ENCODE measurements at regions not wholly inside any gene's neighbourhood (a gene's known extent, or its start where the extent isn't known, plus 50 kb on each side); places are given as distances from the start of the nearest gene placed in this dataset.

DNA sequence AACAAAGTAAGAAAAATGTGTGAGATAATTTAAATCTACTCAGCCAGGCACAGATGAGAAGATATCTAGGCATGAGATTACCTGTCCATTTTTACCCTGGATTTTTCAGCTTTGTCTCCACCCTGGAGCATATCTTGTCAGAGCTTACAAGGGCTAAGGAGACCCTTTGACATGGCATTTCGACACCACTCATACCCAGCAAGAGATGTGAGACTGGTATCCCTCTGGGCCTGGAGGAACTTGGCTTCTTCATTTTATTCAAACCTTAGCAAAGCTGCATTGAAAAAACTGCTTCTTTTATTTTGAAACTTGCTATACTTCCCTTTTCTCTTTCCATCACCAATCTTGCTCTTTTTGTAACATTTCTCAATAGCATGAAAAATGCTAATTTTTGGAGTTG lies 194.9 kb upstream of the HNMT start:
- Histone ChIP-seq H3K9me3 (no peaks in the 10 kb centered on the region), H3K36me3 (no peaks in the 10 kb centered on the region), H3K27ac (no peak overlapping the region), H3K4me3 (no peak overlapping the region), H3K4me1 (no peaks in the 10 kb centered on the region), H3K27me3 (ENCODE audit: low read depth) (no peaks in the 10 kb centered on the region)
- DNase-seq (no peak), ATAC-seq (no peak)
- TF ChIP-seq, protein P1, sequence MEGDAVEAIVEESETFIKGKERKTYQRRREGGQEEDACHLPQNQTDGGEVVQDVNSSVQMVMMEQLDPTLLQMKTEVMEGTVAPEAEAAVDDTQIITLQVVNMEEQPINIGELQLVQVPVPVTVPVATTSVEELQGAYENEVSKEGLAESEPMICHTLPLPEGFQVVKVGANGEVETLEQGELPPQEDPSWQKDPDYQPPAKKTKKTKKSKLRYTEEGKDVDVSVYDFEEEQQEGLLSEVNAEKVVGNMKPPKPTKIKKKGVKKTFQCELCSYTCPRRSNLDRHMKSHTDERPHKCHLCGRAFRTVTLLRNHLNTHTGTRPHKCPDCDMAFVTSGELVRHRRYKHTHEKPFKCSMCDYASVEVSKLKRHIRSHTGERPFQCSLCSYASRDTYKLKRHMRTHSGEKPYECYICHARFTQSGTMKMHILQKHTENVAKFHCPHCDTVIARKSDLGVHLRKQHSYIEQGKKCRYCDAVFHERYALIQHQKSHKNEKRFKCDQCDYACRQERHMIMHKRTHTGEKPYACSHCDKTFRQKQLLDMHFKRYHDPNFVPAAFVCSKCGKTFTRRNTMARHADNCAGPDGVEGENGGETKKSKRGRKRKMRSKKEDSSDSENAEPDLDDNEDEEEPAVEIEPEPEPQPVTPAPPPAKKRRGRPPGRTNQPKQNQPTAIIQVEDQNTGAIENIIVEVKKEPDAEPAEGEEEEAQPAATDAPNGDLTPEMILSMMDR (IDR thresholded peaks at IDR 0.05): no peak
- intact Hi-C loops (cut with DNase I): no loop called here

DNA sequence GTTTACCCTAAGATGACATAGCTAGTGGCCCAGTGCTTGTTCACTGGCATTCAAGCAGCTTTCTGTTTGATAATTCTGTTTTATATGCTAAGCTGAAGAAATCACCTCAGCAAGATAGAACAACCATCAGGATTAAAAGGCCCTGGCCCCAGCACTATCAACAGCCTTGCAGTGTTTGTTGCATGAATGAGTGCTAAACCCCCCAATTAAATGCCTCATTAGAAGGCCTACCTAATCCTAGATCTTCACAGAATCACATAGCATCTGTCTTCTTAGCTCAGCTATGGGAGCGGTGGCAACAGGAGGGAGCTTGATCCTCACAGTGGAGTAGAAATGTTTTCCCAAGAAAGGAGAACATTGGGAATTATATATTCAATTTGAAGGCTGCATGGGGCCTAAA lies 194.1 kb upstream of the HNMT start:
- Histone ChIP-seq H3K4me1 (no peaks in the 10 kb centered on the region), H3K36me3 (no peaks in the 10 kb centered on the region), H3K4me3 (no peak overlapping the region), H3K9me3 (no peaks in the 10 kb centered on the region), H3K27me3 (ENCODE audit: low read depth) (no peaks in the 10 kb centered on the region), H3K27ac (no peak overlapping the region)
- ATAC-seq (no peak), DNase-seq (no peak)
- intact Hi-C loops (cut with DNase I): no loop called here
- TF ChIP-seq, protein P1 (IDR thresholded peaks at IDR 0.05): no peak

DNA sequence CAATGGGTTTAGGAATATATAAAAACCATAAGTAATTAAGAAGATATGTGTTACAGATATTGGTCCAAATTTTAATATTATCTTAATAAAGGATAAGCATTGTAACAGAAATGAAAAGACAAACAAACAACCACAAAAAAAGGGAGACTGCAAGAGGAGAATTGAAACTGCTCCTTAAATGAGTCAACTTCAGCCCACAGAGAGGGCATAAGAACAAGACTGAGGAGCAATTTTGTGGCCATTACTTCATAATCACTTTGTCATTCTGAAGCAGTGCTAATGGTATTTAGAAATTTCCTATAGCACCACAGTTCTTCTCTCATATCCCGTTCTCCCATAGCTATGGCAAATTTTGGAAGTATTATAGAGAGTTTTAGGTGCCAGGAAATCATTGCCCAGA lies 193.2 kb upstream of the HNMT start:
- Histone ChIP-seq H3K27me3 (ENCODE audit: low read depth) (no peaks in the 10 kb centered on the region), H3K27ac (no peak overlapping the region), H3K36me3 (no peaks in the 10 kb centered on the region), H3K4me1 (no peaks in the 10 kb centered on the region), H3K4me3 (no peak overlapping the region), H3K9me3 (no peaks in the 10 kb centered on the region)
- TF ChIP-seq, protein P1 (IDR thresholded peaks at IDR 0.05): no peak
- no peak for ATAC-seq
- intact Hi-C loops (cut with DNase I): no loop called here
- no peak for DNase-seq

DNA sequence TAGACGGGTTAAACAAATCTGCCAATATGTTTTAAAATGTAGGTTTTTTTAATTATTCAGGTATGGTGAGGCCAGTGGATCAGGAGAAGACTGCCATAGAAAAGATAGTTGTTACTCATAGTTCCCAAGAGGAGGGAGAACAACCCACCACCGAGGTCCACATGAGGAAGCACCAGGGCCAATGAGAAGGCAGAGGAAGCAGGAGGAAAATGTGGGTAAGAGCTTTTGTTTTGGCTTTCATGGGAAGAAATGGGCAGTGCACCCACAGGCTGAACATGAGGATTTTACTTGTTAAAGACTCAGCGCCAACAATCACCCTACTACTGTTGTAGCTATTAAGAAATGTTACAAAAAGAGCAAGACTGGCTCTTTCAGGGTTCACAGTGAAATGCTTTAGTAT lies 191.8 kb upstream of the HNMT start:
- intact Hi-C loops (cut with DNase I): no loop called here
- ATAC-seq (no peak), DNase-seq (no peak)
- Histone ChIP-seq H3K27ac (no peak overlapping the region), H3K27me3 (ENCODE audit: low read depth) (no peaks in the 10 kb centered on the region), H3K4me1 (no peaks in the 10 kb centered on the region), H3K36me3 (no peaks in the 10 kb centered on the region), H3K4me3 (no peak overlapping the region), H3K9me3 (no peaks in the 10 kb centered on the region)
- TF ChIP-seq, protein P1 (IDR thresholded peaks at IDR 0.05): no peak

DNA sequence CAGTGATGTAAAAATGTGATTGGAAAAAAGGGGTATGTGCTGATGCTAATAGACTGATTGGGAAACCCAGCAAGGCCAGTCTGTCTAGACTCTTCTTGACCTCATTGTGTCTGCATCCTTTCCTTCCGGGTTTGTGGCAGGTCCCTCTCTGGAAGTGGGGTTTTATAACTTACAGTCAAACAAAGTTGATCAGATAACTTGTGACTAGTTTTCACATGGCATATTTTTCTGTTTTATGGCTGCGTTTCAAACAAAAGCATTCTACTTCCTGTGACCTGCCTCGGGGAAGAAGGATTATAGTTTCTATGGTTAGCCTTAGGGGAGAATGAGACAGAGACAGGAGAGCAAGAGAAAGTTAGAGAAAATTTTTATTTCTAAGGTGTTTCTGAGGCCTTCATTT lies 188.7 kb upstream of the HNMT start:
- Histone ChIP-seq H3K4me3 (no peak overlapping the region), H3K36me3 (no peaks in the 10 kb centered on the region), H3K4me1 (no peaks in the 10 kb centered on the region), H3K27me3 (ENCODE audit: low read depth) (no peaks in the 10 kb centered on the region), H3K27ac (no peak overlapping the region), H3K9me3 (no peaks in the 10 kb centered on the region)
- DNase-seq (no peak), ATAC-seq (no peak)
- TF ChIP-seq, protein P1 (IDR thresholded peaks at IDR 0.05): no peak
- intact Hi-C loops (cut with DNase I): no loop called here

DNA sequence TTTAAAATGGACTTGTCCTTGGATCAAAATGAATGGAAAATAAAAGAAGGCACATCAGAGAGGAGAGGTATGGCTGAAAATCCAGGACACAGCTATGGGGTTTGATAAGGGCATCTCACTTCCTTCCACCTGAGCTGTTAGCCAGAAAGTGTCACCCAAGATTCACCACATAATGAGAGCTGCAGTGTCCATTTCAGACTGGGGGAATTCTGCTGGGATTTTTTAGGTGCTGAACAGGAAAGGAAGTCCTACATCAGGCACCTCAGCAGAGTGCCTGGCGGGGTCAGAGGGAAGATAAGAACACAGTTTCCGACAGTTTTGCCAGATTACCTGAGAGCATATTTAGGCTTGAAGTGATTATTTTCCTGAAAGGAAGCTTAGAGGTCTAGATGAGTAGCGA lies 187.6 kb upstream of the HNMT start:
- no peak overlapping the region for H3K4me3 ChIP-seq
- DNase-seq (no peak), ATAC-seq (no peak)
- no peaks in the 10 kb centered on the region for H3K27me3 ChIP-seq (ENCODE audit: low read depth)
- H3K9me3 ChIP-seq: no peaks in the 10 kb centered on the region
- H3K4me1 ChIP-seq: no peaks in the 10 kb centered on the region
- no peak overlapping the region for H3K27ac ChIP-seq
- intact Hi-C loops (cut with DNase I): no loop called here
- H3K36me3 ChIP-seq: no peaks in the 10 kb centered on the region
- TF ChIP-seq, protein P1 (IDR thresholded peaks at IDR 0.05): no peak
